Islet precursor cell (in vitro differentiated cells): ENCODE measurements at regions not wholly inside any gene's neighbourhood (a gene's known extent, or its start where the extent isn't known, plus 50 kb on each side); places are given as distances from the start of the nearest gene placed in this dataset.
"Not testable (repeated sequence)": the region's sequence is repeated elsewhere in the genome, so short reads cannot be mapped to it uniquely, and the experiment has no call there.

Source experiments
- DNase-seq: peaks from one replicate; pipeline ENCODE4 v3.0.0-alpha.2; 2018

DNA sequence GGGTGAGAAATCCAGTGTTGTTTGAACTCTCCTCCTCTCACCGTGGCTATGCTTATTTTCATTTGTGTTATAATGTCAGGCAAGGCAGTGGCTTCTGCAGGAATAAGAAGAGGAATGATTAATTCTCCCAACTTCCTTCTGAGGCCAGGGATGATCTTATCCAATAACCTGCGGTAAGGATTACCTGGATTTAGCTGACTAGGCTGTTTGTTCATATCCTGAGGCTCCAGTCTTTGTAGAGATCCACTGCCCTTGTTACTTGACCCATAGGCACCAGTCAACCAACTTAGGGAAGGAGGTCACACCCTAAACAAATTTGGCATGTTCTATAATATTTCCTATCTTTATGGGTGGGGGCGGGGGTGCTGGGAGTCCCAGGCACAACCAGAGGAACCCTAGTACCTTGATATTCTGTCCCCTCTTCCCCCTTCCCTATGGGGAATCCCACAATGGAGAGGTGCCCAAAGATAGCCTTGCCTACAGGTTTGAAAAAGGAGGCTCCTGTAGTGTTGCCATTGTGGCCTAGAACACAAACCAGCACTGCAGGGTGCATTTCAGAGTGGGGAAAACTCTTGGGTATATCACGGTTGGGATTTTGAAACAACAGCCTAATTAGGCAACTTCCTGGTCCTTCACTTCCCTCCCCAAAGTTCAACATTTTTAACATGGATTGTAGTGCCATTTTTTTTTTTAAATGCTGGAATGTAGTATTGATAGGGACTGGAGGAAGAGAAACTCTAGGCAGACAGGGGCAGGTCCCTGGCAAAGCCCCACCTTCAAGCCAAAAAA, 977.5 kb upstream of the SPRY2 start:
- no peak for DNase-seq

GRCh38 chr13:81314461-81314860, 973.5 kb upstream of the SPRY2 start:
- DNase-seq: no peak

DNA sequence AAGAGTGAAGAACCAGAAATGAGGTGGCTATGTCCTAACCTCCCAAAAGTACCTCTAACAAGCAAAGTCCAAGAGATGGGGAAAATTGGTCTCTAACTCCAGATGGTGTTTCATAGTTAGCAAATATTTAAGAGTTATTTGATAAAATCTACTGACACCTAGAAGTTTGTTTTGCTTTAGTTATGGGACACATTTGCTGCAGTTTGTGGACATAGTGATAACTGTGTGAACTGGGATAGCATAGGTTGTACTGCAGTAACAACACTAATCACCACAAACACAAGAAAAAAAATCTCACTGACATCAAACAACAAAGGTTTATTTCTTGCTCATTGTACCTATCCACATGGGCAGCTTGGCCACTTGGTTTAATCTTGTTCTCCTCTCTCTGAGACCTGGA, 965.0 kb upstream of the SPRY2 start:
- DNase-seq: no peak

DNA sequence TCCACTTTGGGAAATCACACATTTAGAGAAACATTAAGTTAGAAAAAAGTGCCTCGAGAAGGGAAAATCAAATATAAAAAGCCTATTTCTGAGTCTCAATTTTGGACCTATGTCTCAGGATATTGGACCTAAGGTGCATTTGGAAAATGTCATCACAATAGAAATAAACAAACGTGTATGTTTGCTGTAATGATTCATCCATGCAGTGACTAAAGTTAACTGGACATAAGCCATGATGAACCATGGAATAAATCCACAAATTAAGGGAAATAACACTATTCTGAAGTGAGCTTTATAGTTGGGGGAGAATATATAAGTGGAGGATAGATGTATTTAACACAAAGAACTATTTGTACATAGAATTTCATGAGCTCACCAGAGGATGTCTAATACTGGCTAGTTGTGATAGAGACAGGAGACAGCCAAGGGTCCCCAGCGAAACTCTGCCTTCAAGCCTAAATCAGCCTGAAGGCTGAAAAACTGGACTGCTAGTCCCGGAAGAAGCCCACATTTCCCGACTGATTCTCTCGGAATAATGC, 963.3 kb upstream of the SPRY2 start:
- DNase-seq: no peak

GRCh38 chr13:81302677-81303076, 961.8 kb upstream of the SPRY2 start:
- no peak for DNase-seq

- DNase-seq: no peak
Observed at GRCh38 chr13:81302125-81302524, 961.2 kb upstream of the SPRY2 start.

GRCh38 chr13:81295177-81295576, 954.3 kb upstream of the SPRY2 start:
- DNase-seq: no peak

DNA sequence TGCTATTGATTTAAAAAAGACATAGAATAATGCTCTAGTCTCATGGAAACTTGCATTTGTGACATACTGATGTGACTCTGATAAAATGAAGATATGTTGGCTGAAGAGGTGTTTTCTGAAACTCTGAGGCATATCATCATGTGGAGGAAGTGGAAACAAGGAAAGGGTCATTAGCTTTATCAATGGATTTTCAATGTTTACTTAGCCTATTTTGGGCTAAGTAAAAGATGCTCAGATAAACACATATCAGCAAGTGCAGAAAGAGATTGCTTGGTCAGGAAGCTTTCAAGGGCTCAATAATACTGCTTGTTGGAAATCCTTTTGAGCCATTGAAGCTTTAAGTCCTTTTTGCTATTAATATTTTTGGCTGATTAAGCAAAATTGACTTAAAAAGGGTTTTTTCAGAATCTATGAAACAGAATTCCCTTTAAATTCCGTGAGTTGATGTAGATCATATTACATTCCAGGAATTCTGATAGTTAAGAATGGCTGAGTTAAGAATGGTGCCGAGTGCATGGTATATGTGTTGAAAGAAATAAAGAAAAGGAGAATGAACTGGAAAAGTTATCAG, 952.8 kb upstream of the SPRY2 start:
- no peak for DNase-seq

GRCh38 chr13:81283561-81283960, 942.6 kb upstream of the SPRY2 start:
- no peak for DNase-seq

GRCh38 chr13:81283062-81283461, 942.1 kb upstream of the SPRY2 start:
- DNase-seq: no peak

DNA sequence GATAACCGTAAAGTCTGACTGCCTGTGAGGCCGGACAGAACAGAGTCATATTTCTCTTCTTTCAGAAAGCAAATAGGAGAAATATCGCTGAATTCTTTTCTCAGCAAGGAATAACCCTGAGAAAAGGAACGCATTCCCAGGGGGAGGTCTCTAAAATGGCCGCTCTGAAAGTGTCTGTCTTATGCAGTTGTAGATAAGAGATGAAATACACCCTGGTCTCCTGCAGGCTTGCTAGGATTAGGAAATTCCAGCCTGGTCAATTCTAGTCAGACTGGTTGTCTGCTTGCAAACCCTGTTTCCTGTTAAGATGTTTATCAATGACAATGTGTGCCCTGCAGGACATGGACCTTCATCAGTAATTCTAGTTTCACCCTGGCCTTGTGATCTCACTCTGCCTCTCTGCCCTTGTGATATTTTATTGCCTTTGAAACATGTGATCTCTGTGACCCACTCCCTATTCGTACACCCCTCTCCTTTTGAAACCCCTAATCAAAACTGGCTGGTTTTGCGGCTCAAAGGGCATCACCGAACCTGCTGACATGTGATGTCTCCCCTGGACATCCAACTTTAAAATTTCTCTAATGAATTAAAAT, 934.8 kb upstream of the SPRY2 start:
- DNase-seq: peak; percentile 58

GRCh38 chr13:81247711-81248110, 906.8 kb upstream of the SPRY2 start:
- no peak for DNase-seq

DNA sequence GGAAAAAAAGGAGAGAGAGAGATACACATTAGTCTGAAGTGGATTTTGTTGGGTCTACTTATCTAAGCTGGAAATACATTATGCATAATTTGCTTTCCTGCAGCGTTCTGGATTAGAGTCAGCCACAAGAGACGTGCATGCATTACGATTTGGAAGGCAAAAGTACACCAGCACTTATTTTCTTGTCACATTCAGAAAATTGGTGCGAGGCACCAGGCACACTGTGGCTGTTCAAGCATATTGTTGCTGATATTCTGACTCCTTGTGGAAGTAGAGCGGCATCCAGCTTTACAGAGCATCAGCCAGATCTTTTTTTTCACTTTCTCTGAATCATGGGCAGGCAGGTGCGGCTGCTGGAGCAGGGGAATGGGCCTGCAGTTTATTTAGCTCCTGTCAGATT, 905.6 kb upstream of the SPRY2 start:
- no peak for DNase-seq

GRCh38 chr13:81244011-81244410, 903.1 kb upstream of the SPRY2 start:
- no peak for DNase-seq

- DNase-seq: no peak
Observed at GRCh38 chr13:81230386-81230785, 889.5 kb upstream of the SPRY2 start.

DNA sequence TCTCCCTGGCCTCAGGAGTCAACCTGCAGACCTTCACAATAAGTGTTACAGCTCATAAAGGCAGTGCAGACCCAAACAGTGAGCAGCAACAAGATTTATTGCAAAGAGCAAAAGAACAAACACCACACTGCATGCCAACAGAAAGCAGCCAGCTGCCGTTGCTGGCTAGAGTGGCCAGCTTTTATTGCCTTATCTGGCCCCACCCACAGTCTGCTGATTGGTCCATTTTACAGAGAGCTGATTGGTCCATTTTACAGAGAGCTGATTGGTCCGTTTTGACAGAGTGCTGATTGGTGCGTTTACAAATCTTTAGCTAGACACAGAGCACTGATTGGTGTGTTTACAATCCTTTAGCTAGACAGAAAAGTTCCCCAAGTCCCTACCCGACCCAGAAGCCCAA, 885.9 kb upstream of the SPRY2 start:
- not testable (repeated sequence) for DNase-seq

DNA sequence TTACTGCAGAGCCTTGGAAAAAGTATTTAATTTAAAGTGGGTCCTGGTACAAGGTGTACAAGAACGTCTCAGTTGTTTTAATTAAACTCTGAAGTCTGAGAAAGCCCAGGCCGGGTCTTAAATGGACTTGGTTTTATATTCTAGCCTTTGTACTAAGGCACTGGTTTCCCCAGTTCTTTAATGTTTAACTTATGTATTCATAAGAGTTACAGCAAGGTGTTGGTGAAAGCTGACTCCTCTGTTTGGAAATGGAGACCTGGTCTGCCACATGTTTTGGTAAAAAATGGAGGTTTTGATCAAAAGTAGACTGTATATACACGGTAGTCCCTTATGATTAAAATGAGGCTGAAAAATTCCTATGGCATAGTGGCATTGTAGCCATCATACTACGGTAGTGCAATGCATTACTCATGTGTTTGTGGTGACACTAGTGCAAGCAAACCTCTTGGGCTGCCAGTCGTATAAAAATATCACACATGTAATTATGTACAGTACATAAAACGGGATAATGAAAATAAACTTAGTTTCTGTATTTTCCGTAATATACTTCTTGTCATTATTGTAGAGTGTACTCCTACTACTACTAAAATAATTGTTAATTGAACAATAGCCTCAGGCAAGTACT, 883.4 kb upstream of the SPRY2 start:
- no peak for DNase-seq

DNA sequence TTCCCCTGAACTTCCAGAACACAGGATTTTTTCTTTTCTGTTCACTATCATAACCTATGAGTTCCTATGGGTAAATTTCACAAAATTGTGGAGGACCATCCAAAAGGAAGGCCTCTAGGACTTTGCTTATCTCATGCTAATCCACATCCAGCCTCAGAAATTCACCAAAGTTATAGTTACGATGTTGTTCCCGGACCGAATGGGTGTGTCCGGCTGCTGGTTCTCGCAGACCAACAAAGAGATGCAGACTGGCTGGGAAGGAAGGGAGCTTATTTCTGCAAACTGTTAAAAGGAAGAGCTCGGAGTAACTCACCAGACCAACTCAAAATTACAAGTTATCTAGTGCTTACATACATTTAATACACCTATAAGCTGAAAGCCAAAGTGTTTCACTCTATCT, 882.9 kb upstream of the SPRY2 start:
- DNase-seq: no peak

DNA sequence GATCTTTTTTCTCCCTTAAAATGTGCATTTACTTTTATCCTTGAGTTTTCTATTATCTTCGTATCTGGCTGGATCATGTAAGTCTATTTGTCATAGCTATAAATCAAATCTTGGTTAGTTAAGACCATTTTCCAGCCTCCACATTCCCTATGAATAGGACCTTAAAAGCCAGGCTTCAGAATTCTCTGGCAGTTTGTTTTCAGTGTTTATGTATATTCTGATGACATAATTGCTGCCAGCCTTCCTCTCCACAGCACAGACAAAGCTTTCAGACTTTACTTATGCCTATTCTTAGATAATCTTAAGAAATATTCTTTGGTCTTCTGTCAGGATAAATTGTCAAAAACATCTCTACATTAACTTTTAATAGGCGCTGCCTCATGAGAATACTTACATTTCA, 870.8 kb upstream of the SPRY2 start:
- DNase-seq: no peak

DNA sequence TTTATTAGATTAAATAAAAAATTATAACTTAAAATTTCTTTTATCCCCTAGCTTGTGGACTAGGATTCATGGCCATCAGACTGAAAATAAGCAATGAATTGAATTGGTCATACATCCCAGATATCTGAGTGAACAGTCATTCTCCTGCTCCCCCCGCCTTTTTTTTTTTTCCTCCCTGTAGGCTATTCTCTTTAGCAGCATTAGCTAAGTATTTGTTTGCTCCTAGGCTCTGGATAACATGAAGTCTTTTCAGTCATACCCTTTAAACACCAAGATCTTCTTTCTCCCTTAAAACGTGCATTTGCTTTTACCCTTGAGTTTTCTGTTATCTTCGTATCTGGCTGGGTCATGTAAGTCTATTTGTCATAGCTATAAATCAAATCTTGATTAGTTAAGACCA, 866.7 kb upstream of the SPRY2 start:
- no peak for DNase-seq

DNA sequence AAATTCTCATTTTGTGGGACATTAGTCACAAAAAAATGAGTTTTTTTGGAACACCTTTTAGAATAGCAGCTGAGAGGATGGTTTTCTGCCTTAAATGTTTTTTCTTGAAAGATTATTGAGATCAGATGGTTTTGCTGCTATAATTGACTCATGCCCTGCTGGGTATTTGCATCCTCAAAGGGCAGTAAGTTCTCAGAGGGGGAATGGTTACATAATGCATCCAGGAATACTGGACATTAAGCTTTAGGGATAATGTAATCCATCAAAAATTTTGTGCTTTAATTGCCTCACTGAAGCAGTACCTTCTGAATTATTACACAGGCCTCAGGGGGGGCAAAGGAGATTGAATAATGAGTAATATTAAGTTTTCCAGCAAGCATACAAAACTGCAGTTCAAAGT, 866.3 kb upstream of the SPRY2 start:
- DNase-seq: no peak

DNA sequence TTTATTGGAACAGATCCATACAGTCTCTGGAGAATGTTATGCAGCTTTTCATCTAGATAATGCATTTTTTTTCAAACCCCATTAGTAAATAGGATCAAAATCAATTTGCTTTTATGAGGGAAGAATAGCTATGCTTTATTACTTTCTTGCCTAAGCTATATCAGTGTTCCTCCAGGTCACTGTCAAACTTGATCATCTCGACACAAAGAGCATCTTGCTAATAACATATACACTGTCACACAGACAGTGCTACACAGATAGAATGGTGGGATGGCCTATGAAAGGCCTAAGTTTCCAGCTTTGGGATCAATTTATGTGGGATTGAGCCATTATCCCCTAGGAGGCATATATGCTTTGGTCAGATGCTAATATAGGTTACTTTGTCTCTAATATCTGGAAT, 862.9 kb upstream of the SPRY2 start:
- no peak for DNase-seq

DNA sequence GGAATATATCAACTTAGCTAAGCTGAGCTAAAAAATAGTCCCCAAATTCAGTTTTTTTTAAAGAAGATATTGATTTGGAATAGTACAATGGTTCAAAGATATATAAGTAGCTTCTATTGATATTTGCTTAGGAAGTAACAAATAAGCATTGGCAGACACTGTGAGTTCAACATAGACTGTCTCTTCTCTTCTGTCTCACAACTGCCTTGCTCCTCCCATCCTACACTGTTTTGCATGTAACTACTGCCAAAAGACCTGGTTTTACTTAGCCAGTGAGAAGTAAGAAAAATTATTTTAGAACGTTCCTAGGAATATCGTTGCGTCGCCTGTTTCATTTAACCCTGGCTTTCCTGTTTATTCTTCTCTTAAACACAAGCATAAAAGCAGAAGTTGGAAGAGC, 859.0 kb upstream of the SPRY2 start:
- DNase-seq: no peak

GRCh38 chr13:81197966-81198365, 857.0 kb upstream of the SPRY2 start:
- no peak for DNase-seq
